ENCODE measurements at regions not wholly inside any gene's neighbourhood (a gene's known extent, or its start where the extent isn't known, plus 50 kb on each side); places are given as distances from the start of the nearest gene placed in this dataset.
"Not testable (repeated sequence)": the region's sequence is repeated elsewhere in the genome, so short reads cannot be mapped to it uniquely, and the experiment has no call there.

- TF ChIP-seq EZH2 (IDR thresholded peaks at IDR 0.05; ENCODE audit: borderline replicate concordance, low read depth, low read length, severe bottlenecking); CTCF (IDR thresholded peaks at IDR 0.05; ENCODE audit: borderline replicate concordance, extremely low read depth, low read length, poor library complexity, severe bottlenecking): not testable (repeated sequence)
These were observed 225.2 kb upstream of the INTU start for GRCh38 chr4:127407572-127407971.
